Caki2 (cell line): ENCODE measurements at regions not wholly inside any gene's neighbourhood (a gene's known extent, or its start where the extent isn't known, plus 50 kb on each side); places are given as distances from the start of the nearest gene placed in this dataset.
"Not testable (repeated sequence)": the region's sequence is repeated elsewhere in the genome, so short reads cannot be mapped to it uniquely, and the experiment has no call there.

Experiments
- DNase-seq: peaks from one replicate; pipeline ENCODE4 v3.0.0-alpha.2; 2015; ENCODE audit warnings: low read depth
- in situ Hi-C: cut with HindIII; loops from 2 replicates; pipeline ENCODE4 v1.10.0; 2016; ENCODE audit warnings: low sequenced_read_pairs, low pct_unique_long_range_greater_than_20kb, mixed read lengths

DNA sequence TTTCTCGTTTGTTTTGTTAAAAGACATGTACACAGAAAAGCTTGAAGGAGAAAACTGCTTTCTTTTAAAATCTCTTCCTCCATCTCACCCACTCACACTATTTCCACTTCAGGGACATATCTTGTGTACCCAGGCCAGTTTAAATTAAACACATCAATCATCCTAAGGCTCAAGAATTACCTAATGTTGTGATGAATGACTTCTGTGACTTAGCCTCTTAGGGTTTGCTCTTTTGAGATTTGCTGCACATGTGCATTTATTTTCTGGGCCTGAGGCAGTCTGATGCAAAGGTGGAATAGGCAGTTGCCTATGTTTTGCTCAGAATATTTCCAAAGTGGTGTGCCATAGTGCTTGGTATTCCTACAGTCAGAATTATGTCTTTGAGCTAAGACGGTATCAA lies 439.9 kb upstream of the CHD1 start:
- no peak for DNase-seq
- in situ Hi-C loops: no loop called here

GRCh38 chr5:99355881-99356280 lies 427.1 kb upstream of the CHD1 start:
- DNase-seq: no peak
- in situ Hi-C loops: no loop called here

GRCh38 chr5:99349787-99350186 lies 421.0 kb upstream of the CHD1 start:
- in situ Hi-C loops: no loop called here
- DNase-seq: peak; percentile 40

- DNase-seq: no peak
- in situ Hi-C loops: no loop called here
These were observed 419.8 kb upstream of the CHD1 start for GRCh38 chr5:99348597-99348996.

DNA sequence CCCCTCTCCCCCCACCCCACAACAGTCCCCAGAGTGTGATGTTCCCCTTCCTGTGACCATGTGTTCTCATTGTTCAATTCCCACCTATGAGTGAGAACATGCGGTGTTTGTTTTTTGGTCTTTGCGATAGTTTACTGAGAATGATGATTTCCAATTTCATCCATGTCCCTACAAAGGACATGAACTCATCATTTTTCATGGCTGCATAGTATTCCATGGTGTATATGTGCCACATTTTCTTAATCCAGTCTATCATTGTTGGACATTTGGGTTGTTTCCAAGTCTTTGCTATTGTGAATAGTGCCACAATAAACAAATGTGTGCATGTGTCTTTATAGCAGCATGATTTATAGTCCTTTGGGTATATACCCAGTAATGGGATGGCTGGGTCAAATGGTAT lies 411.0 kb upstream of the CHD1 start:
- DNase-seq, in situ Hi-C loops: not testable (repeated sequence)

- in situ Hi-C loops: no loop called here
These were observed 406.1 kb upstream of the CHD1 start for GRCh38 chr5:99334936-99335335.

GRCh38 chr5:99331061-99331460 lies 402.3 kb upstream of the CHD1 start:
- in situ Hi-C loops: no loop called here
- no peak for DNase-seq

More at GRCh38 chr5:99334936-99335335, 406.1 kb upstream of the CHD1 start:
- no peak for DNase-seq

- in situ Hi-C loops: no loop called here
- DNase-seq: peak; percentile 4
These were observed 391.6 kb upstream of the CHD1 start for GRCh38 chr5:99320436-99320835.

DNA sequence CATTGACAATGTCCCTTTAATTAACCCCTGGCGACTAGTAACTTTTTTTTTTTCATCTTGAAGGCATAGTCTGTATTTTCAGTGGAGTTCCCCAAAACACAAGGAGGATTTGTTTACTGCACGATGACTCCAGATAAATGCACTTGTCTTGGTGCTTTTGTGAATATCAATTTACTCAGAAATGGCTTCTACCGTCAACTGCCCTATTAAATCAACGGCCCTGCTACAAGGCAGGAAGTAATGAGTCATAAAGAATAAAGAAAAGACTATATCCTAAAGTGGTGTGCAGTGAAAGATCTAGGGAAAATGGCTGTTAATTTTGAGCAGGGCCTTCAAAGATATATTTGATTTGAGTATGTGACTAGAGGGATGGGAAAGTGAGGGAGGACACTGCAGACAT lies 388.3 kb upstream of the CHD1 start:
- no peak for DNase-seq
- in situ Hi-C loops: no loop called here

DNA sequence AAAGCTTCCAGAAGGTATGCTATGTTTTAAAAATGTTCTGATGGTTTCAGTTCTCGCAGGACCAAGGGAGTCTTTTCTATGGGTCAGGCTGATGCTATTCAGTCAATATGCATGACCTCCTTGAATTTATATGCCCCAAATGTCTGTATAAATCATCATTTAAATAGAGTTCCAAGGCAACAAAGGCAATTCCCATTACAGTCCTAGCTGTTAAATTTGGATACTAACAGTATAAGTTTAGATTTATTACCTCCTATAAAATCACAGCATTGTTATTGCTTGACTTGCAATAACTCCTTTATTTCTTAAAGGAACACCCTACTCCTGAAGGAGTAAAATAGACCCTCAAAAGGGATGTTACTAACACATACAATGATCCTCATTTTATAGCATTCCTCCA lies 387.7 kb upstream of the CHD1 start:
- DNase-seq: no peak
- in situ Hi-C loops: no loop called here

DNA sequence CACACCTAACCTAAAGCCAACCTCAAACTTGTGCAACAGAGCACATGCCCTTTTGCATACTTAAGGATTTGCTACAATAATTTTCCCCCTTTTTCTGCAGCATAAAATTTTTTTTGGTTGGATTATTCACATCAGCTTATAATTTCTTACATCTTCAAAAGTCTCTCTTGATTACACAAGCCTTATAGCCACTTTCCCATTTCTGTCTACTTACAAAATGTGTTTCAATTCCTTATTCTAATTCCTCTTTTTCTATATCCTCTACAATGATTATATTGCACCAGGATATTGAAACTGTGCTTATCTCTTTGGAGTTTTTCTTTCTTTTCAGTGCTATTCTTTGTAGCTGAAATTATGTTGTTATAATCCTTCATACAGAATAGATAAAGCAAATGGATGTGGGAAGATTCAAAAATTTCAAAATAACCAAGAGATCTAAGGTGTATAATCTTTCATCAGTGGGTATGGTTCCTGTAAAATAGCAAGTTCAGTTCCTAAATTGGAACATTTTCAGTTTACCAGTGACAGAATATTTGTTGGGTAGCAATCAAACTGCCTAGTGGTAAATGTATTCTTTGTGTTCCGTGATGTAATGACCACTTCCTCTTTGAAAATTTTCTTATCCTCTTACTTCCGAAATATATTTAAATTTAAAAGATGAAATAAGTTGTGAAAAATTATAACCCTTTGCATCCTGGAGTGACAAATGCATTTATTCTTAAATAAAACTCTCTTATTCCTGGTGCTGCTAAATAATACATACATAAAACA lies 386.8 kb upstream of the CHD1 start:
- in situ Hi-C loops: no loop called here
- DNase-seq: no peak

DNA sequence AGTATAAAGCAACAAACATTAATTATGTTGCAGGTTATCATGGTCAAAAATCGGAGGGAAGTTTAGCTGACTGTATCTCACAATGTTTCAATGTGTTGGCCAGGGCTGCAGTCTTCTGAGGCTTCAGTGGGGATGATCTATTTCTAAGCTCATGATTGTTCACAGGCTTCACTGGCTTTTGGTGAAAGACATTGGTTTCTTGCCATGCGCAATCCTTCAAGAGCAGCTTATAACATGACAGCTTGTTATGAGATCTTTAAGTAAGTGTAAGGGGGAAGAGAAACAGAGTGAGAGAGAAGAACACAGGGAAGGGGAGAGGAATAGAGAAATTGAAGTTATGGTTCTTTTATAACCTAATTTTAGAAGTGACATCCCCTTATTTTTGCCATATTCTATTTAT lies 385.9 kb upstream of the CHD1 start:
- DNase-seq: no peak
- in situ Hi-C loops: no loop called here

- in situ Hi-C loops: no loop called here
- no peak for DNase-seq
These were observed 379.3 kb upstream of the CHD1 start for GRCh38 chr5:99308131-99308530.

- in situ Hi-C loops: no loop called here
- no peak for DNase-seq
These were observed 376.3 kb upstream of the CHD1 start for GRCh38 chr5:99305045-99305580.

- in situ Hi-C loops: no loop called here
- no peak for DNase-seq
These were observed 356.8 kb upstream of the CHD1 start for GRCh38 chr5:99285606-99286005.

- in situ Hi-C loops: no loop called here
- no peak for DNase-seq
These were observed 346.3 kb upstream of the CHD1 start for GRCh38 chr5:99275128-99275527.

- no peak for DNase-seq
- in situ Hi-C loops: no loop called here
These were observed 343.8 kb upstream of the CHD1 start for GRCh38 chr5:99272576-99272975.

GRCh38 chr5:99258819-99259218 lies 330.0 kb upstream of the CHD1 start:
- DNase-seq: no peak
- in situ Hi-C loops: no loop called here

DNA sequence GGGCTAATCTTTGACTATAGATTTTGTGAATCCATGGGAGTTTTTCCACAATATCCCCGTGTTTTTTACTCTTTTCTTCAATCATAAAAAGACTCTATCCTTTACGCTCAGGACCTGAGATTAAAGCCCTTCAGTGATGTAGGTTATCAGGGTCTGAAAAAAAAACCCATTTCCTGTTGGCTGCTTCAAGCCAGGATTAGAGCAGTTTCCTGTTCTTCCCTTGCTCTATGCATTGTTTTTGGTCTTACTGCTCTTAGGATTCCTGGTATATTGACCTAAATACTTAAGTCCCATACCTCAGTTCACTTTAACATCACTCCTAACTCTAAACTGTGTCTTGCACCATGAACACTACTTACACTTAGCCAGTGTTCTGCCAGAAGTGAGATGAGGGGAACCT lies 319.3 kb upstream of the CHD1 start:
- DNase-seq: no peak
- in situ Hi-C loops: no loop called here

DNA sequence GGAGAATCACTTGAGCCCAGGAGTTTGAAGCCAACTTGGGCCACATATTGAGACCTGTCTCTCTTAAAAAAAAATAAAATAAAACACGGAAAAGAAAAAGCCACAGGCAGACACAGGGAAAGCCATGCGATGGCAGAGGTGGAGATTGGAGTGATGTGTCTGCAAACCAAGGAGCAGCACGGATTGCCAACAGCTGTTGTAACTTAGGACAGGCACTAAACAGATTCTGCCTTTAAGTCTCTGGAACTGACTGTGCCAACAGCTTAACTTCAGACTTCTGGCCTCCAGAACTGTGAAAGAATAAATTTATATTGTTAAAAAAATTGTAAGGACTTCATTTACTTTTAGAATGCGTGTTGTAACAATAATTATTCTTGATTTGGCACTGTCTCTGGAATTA lies 318.5 kb upstream of the CHD1 start:
- in situ Hi-C loops: no loop called here
- no peak for DNase-seq
